Sigmoid colon (tissue), 3 donors: ENCODE measurements at regions not wholly inside any gene's neighbourhood (a gene's known extent, or its start where the extent isn't known, plus 50 kb on each side); places are given as distances from the start of the nearest gene placed in this dataset.

Experiments used
- POLR2A ChIP-seq, 2 donors: fragments of 450-650 bp; IDR thresholded peaks; one replicate each; pipeline ENCODE4 v1.6.1; 2016; ENCODE audit warnings: antibody characterized with exemption in 2 of 2, mild to moderate bottlenecking in 2 of 2, moderate library complexity in 2 of 2
- TF ChIP-seq, protein P1 (sequence below), 4 experiments: fragments of 450-650 bp in 3 of 4; fragments of 200-600 bp in 1 of 4; IDR thresholded peaks; one replicate each; pipeline ENCODE4 v1.5.1; 2016 to 2019; ENCODE audit warnings: antibody characterized with exemption in 4 of 4, mild to moderate bottlenecking in 3 of 4, moderate library complexity in 2 of 4

DNA sequence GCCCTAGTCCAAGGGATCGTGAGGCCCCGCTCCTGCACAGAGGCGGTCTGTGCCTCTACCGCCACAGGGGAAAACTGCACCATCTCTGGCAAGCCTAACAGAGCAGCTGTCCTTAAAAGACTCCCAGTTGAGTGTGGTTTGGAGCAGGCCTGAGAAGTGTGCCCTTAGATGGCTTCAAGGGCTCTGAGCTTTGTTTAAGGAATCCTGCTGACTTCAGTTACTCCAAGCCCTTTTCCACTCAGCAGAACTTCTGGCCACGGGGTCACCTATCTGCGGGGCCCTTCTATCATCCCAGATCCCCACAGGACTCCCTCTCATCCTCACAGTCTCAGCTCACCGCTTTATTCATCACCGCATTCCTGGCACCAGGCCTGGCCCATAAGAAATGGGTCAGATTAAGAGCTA lies 131.5 kb downstream of the CCDC74A start:
- TF ChIP-seq POLR2A (IDR thresholded peaks at IDR 0.05) = no peak
- TF ChIP-seq, protein P1, sequence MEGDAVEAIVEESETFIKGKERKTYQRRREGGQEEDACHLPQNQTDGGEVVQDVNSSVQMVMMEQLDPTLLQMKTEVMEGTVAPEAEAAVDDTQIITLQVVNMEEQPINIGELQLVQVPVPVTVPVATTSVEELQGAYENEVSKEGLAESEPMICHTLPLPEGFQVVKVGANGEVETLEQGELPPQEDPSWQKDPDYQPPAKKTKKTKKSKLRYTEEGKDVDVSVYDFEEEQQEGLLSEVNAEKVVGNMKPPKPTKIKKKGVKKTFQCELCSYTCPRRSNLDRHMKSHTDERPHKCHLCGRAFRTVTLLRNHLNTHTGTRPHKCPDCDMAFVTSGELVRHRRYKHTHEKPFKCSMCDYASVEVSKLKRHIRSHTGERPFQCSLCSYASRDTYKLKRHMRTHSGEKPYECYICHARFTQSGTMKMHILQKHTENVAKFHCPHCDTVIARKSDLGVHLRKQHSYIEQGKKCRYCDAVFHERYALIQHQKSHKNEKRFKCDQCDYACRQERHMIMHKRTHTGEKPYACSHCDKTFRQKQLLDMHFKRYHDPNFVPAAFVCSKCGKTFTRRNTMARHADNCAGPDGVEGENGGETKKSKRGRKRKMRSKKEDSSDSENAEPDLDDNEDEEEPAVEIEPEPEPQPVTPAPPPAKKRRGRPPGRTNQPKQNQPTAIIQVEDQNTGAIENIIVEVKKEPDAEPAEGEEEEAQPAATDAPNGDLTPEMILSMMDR (IDR thresholded peaks at IDR 0.05) = no peak
